ENCODE measurements at regions not wholly inside any gene's neighbourhood (a gene's known extent, or its start where the extent isn't known, plus 50 kb on each side); places are given as distances from the start of the nearest gene placed in this dataset.
A peak's percentile ranks its signal among the peaks of the same experiment; 100 is the strongest.
"Not testable (repeated sequence)": the region's sequence is repeated elsewhere in the genome, so short reads cannot be mapped to it uniquely, and the experiment has no call there.

GRCh38 chr5:124871303-124871702 is 124.9 kb upstream of the ZNF608 start:
- DNase-seq (ENCODE audit: low read depth, low spot score), result peak; percentile 94

- DNase-seq (ENCODE audit: low read depth, low spot score), result no peak
Measured at GRCh38 chr5:124872086-124872485, 125.6 kb upstream of the ZNF608 start.

GRCh38 chr5:124872615-124873014 is 126.2 kb upstream of the ZNF608 start:
- no peak for DNase-seq (ENCODE audit: low read depth, low spot score)

GRCh38 chr5:124873188-124873587 is 126.7 kb upstream of the ZNF608 start:
- peak; percentile 35 for DNase-seq (ENCODE audit: low read depth, low spot score)

- DNase-seq (ENCODE audit: low read depth, low spot score), result no peak
Measured at GRCh38 chr5:124873713-124874112, 127.3 kb upstream of the ZNF608 start.

GRCh38 chr5:124876566-124876965 is 130.1 kb upstream of the ZNF608 start:
- no peak for DNase-seq (ENCODE audit: low read depth, low spot score)

- DNase-seq (ENCODE audit: low read depth, low spot score), result no peak
Measured at GRCh38 chr5:124876983-124877382, 130.5 kb upstream of the ZNF608 start.

GRCh38 chr5:124877501-124878146 is 131.2 kb upstream of the ZNF608 start:
- DNase-seq (ENCODE audit: low read depth, low spot score), result no peak

- DNase-seq (ENCODE audit: low read depth, low spot score), result no peak
Measured at GRCh38 chr5:124878583-124879342, 132.3 kb upstream of the ZNF608 start.

- DNase-seq (ENCODE audit: low read depth, low spot score), result no peak
Measured at GRCh38 chr5:124880903-124881697, 134.7 kb upstream of the ZNF608 start.

GRCh38 chr5:124883681-124884080 is 137.2 kb upstream of the ZNF608 start:
- no peak for DNase-seq (ENCODE audit: low read depth, low spot score)

- no peak for DNase-seq (ENCODE audit: low read depth, low spot score)
Measured at GRCh38 chr5:124884114-124884513, 137.7 kb upstream of the ZNF608 start.

- DNase-seq (ENCODE audit: low read depth, low spot score), result no peak
Measured at GRCh38 chr5:124885490-124885889, 139.1 kb upstream of the ZNF608 start.

GRCh38 chr5:124887223-124887622 is 140.8 kb upstream of the ZNF608 start:
- DNase-seq (ENCODE audit: low read depth, low spot score), result no peak

- no peak for DNase-seq (ENCODE audit: low read depth, low spot score)
Measured at GRCh38 chr5:124888050-124888506, 141.6 kb upstream of the ZNF608 start.

- no peak for DNase-seq (ENCODE audit: low read depth, low spot score)
Measured at GRCh38 chr5:124888622-124889485, 142.4 kb upstream of the ZNF608 start.

- DNase-seq (ENCODE audit: low read depth, low spot score), result no peak
Measured at GRCh38 chr5:124889486-124889825, 143.0 kb upstream of the ZNF608 start.

- DNase-seq (ENCODE audit: low read depth, low spot score), result no peak
Measured at GRCh38 chr5:124889850-124890249, 143.4 kb upstream of the ZNF608 start.

- DNase-seq (ENCODE audit: low read depth, low spot score), result not testable (repeated sequence)
Measured at GRCh38 chr5:124890442-124890841, 144.0 kb upstream of the ZNF608 start.

GRCh38 chr5:124891179-124891578 is 144.7 kb upstream of the ZNF608 start:
- DNase-seq (ENCODE audit: low read depth, low spot score), result no peak

- DNase-seq (ENCODE audit: low read depth, low spot score), result no peak
Measured at GRCh38 chr5:124892185-124892848, 145.9 kb upstream of the ZNF608 start.
